Choroid plexus epithelial cell (primary cell): ENCODE measurements at regions not wholly inside any gene's neighbourhood (a gene's known extent, or its start where the extent isn't known, plus 50 kb on each side); places are given as distances from the start of the nearest gene placed in this dataset.

Experiments
- DNase-seq: peaks from one replicate; pipeline ENCODE4 v3.0.0-alpha.2; 2010; ENCODE audit warnings: low read depth
- H3K4me3 ChIP-seq: 2 replicates; pipeline ENCODE4 v1.5.1; 2011; ENCODE audit warnings: low read depth, mild to moderate bottlenecking, control low read depth, low read length, moderate library complexity
- TF ChIP-seq, protein P1 (sequence below): conservative IDR thresholded peaks from 2 replicates; pipeline ENCODE4 v1.5.1; 2011; ENCODE audit warnings: low read depth, mild to moderate bottlenecking, control low read depth, inconsistent platforms, low read length, moderate library complexity

DNA sequence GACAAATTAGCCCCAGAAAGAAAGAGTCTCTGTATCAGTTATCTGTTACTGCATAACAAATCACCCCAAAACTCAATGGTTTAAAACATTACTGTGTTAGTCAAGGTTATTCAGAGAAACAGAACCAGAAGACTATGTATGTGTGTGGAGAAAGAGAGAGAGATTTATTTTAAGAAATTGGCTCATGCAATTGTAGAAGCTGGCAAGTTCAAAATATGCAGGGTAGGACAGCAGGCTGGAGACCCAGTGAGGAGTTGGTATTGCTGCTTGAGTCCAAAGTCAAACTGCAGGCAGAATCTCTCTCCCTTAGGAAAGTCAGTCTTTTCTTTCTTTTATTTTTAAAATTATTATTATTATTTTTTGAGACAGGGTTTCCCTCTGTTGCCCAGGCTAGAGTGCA lies 50.2 kb upstream of the TNR start:
- no peak for DNase-seq
- no peak overlapping the region for H3K4me3 ChIP-seq
- TF ChIP-seq, protein P1, sequence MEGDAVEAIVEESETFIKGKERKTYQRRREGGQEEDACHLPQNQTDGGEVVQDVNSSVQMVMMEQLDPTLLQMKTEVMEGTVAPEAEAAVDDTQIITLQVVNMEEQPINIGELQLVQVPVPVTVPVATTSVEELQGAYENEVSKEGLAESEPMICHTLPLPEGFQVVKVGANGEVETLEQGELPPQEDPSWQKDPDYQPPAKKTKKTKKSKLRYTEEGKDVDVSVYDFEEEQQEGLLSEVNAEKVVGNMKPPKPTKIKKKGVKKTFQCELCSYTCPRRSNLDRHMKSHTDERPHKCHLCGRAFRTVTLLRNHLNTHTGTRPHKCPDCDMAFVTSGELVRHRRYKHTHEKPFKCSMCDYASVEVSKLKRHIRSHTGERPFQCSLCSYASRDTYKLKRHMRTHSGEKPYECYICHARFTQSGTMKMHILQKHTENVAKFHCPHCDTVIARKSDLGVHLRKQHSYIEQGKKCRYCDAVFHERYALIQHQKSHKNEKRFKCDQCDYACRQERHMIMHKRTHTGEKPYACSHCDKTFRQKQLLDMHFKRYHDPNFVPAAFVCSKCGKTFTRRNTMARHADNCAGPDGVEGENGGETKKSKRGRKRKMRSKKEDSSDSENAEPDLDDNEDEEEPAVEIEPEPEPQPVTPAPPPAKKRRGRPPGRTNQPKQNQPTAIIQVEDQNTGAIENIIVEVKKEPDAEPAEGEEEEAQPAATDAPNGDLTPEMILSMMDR: no peak
